ENCODE measurements at regions not wholly inside any gene's neighbourhood (a gene's known extent, or its start where the extent isn't known, plus 50 kb on each side); places are given as distances from the start of the nearest gene placed in this dataset.

DNA sequence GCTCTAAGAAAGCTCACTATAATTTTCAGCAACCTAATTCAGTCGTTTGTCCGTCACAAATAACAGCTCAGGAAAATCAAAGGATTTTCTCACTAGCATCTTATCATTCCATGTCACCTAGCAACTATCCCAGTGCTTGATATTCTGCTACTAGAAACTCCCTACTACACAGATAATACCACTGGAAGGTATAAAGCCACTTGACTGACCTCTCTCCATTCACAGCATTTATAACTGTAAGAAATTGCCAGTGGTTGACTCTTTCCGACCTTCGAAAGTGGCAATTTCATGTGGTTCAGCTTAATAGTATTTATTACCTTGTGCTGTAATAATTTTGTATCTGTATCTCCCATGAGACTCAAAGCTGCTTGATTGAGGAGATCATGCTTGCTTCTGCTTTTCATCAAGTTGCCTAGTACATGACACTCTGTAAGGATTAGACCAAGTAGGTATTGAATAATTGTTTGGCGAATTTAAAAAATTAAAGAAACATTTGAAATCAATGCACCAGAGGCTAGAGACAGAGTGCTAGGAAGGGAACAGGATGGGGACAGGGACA, 79.6 kb upstream of the TACR1 start:
- DNase-seq (ENCODE audit: low spot score) = no peak

DNA sequence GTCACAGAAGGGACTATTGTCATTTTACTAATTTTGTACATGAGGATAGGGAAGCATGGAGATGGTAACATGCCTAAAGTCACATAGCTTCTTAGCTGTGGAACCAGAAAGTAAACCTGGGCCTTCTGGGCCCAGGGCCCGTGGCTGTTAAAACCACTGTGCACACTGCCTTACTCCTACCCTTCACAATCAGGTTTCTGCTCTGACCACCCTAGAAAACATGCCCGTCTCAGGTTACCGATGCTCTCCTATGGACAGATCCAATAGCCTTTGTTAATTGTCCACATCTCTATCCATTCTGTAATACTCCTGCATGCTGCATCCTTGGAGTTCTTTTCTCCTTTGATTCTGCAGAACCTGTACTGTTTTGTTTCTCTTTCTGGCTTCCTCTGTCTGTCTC, 79.0 kb upstream of the TACR1 start:
- DNase-seq (ENCODE audit: low spot score) = no peak

DNA sequence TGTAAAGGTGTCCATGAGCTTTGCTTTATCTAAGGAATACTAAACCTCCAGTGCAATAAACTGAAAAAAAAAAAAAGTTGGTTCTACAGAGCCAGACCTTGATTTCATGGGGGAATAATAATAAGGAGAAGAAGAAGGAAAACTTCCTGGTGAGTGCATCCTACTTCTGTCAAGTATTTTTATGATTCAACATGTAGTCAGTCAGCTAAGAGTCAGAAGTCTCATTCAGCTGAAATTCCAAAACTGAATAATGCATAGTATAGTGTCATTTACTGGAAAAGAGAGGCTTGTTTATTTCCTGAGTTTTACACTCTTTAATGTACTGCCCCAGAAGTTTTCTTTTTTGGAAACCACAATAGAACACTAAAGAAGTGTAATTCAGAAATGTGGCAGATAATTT, 77.8 kb upstream of the TACR1 start:
- DNase-seq (ENCODE audit: low spot score) = no peak

DNA sequence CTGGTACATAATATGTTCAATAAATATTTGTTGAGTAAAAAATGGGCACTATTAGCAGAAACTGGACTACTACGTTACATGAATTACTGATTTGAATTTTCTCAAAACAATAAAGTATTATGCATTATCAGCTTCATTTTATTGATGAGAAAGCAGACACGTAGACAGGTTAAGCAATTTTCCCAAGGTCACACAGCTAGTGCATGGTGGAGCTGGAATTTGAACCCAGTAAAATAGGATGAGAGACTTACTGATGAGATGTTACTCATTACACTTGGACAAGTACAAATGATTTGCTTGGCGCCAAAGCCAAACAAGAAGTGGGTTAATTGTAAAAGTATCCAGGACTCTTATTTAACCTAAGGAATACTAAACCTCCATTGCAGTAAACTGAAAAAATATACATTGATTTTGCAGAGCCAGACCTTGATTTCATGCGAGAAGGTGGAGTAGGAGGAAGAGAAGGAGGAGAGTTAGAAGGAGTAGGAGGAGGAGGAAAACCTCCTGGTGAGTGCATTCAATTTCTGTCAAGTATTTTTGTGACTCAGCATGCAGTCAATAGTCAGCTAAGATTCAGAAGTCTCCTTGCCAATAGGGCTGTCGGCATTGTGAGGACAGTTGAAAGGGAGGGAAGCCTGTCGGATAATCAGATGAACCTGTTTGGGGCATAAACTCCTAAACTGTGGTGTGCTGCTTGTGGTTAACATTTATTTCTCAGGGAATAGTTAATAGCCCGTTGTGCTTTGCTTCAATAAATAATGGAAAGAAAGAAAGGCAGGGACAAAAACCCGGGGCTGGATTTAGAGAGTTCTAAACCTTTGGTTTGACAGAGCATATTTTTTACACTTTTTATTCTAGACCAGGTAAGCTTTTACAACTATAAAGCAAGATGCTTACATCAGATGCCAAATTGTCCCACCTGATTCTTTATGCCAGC, 77.0 kb upstream of the TACR1 start:
- no peak for DNase-seq (ENCODE audit: low spot score)

DNA sequence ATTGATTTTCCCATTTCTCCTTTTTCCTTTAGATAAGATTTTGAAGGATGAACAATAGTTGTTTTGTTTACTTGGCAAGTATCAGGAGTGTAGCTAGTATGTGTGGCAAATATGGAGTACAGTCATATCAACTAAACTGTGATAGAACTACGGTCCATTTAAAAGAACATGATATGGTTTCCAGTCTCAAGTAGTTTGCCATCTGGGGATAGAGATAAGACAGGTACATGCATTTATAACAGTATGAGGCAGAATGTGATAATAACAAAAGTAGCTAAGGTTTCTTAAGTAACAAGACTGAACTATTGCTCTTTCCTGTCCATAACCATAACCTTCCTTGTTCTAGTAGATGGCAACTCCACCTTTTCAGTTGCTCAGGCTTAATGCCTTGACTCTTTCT, 75.6 kb upstream of the TACR1 start:
- DNase-seq (ENCODE audit: low spot score) = no peak

DNA sequence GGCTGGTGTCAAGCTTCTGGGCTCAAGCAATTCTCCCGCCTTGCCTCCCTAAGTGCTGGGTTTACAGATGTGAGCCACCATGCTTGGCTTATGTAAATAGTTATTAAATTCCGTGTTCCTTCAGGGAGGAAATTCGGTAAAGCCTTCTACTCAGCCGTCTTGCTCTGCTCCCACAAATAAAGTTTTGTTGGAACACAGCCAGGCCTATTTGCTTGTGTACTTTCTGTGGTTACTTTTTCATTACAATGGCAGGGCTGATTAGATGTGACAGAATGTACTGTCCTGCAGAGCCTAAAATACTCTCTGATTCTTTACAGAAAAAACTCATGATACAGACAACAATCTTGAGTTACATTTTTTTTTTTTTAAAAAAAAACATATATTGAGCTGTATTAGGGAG, 68.8 kb upstream of the TACR1 start:
- DNase-seq (ENCODE audit: low spot score) = no peak

DNA sequence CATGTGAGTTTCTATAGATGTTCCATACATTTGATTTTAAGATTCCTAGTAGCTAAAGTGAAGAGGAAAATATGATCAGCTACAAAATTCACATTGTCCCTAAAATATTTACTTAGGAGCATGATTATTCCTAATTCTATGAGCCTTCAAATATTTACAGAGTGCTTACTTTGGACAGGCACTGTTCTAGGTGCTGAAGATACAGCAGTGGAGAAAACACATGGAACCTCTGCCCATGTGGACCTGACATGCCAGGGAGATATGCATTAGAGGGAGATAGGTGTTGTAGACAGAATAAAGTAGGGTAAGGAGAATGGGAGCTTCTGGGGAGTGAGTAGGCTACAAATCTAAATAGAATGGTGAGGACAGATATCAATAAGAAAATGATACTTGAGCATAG, 62.6 kb upstream of the TACR1 start:
- DNase-seq (ENCODE audit: low spot score) = no peak

DNA sequence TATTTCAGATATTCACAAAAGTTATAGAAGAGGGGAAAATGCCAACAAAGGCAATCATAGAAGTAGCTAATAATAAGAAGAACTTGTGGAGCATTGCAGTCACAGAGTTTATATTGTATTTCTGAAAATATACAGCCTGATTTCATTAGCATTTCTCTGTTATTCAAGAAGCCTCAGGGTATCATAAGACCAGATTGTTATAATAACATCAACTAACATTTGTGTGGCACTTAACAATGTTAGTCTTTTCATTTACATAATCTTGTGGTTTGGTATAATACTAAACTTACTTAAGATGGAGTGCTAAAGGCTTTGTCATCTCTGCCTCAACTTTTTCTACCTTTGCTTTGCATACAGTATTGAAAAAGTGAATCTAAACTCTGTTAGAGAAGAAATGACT, 61.6 kb upstream of the TACR1 start:
- no peak for DNase-seq (ENCODE audit: low spot score)

DNA sequence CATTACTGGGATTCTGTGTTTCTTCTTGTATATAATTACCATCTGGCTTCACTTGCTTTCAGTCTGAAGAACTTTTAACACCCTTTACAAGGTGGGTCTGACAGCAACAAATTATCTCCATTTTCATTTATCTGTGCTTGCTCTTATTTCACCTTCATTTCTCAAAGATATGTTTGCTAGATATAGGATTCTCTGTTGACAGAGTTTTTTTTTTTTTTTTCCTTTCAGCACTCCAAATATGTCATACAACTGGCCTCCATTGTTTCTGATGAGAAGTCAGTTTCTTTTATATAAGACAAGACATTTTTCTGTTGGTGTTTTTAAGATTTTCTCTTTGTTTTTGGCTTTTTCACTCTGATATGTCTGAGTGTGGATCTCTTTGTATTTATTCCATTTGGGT, 59.3 kb upstream of the TACR1 start:
- DNase-seq (ENCODE audit: low spot score) = no peak

DNA sequence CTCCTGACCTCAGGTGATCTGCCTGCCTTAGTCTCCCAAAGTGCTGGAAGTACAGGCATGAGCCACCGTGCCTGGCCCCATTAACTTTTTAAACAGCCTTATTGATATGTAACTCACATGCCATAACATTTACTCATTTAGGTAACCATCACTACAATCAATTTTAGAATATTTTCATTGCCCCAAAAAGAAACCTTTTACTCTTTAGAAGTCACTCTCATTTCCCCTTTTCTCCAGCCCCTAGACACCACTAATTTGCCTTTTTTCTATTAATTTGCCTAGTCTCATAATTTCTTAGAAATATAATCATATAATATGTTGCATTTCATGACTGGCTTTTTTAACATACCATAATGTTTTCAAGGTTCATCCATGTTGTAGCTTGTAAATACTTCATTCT, 57.2 kb upstream of the TACR1 start:
- DNase-seq (ENCODE audit: low spot score) = no peak

DNA sequence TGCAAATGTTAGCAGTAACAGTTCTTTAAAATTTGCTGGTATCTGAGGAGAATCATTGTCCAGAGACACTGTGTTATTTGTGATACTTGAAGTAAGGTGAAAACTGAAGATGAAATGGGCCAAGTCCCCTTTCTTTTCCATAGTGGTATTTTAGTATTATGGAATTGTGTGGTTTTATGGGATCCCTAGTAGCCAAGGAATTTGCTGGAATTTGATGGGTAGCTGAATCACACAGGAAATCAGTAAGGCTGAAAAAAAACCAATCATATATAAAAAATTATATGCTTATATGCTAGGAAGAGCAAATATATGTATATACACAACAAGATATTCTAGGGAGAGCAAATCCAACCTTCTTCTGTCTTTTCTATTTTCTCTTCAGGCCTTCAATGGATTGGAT, 54.2 kb upstream of the TACR1 start:
- no peak for DNase-seq (ENCODE audit: low spot score)

DNA sequence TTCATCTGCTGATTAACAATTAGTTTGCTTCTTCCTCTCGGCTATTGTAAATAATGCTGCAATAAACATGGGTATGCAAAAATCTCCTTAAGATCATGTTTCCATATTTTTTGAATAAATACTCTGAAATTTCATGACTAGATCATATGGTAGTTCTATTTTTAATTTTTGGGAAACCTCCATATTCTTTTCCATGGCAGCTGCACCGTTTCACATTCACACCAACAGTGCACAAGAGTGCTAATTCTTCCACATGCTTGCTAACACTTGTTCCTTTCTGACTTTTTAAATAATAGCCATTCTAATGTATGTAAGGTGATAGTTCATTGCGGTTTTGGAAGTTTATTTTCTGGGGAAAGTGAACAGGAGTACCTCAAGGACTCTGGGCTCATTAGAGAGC, 52.6 kb upstream of the TACR1 start:
- no peak for DNase-seq (ENCODE audit: low spot score)
